Panc1 (cell line): ENCODE measurements at regions not wholly inside any gene's neighbourhood (a gene's known extent, or its start where the extent isn't known, plus 50 kb on each side); places are given as distances from the start of the nearest gene placed in this dataset.

Source experiments
- ATAC-seq: fragments of 200-7000 bp; cut with Tn5 transposase; 2 replicates; pipeline ENCODE4 v1.9.1; 2020; ENCODE audit warnings: mild to moderate bottlenecking, moderate library complexity
- BruUV-seq: library from RNA; stranded (reverse); fragments of 400-500 nt; replicated peaks from 2 replicates; lab custom pipeline; 2021; lab: Mats Ljungman, UMichigan
- CTCF ChIA-PET: fragments of 300-600 bp; sonication (Branson Sonifier 250); formaldehyde crosslinking; loops from one replicate; lab custom pipeline; 2022; ENCODE audit warnings: antibody characterized with exemption; lab: Charles Lee
- POLR2A ChIA-PET: fragments of 300-600 bp; sonication (Branson Sonifier 250); formaldehyde crosslinking; loops from one replicate; lab custom pipeline; 2022; ENCODE audit warnings: antibody characterized with exemption; lab: Charles Lee
- DNase-seq: peaks from one replicate; pipeline ENCODE4 v3.0.0-alpha.2; 2010; ENCODE audit warnings: low read depth, low spot score
- H3K27ac ChIP-seq: 2 replicates; pipeline ENCODE4 v1.5.1; 2011; ENCODE audit warnings: mild to moderate bottlenecking, low read length, inconsistent platforms
- H3K27me3 ChIP-seq: fragments of 200-500 bp; sonication (Bioruptor generic); 2 replicates; pipeline ENCODE4 v1.6.0; 2014; ENCODE audit warnings: low read length, inconsistent platforms; ENCODE audit not compliant: control insufficient read depth, insufficient read depth
- H3K36me3 ChIP-seq: fragments of 200-500 bp; sonication (Bioruptor generic); 2 replicates; pipeline ENCODE4 v1.5.1; 2014; ENCODE audit warnings: inconsistent platforms, mild to moderate bottlenecking, low read length, moderate library complexity; ENCODE audit not compliant: control insufficient read depth, insufficient read depth
- H3K4me1 ChIP-seq: 2 replicates; pipeline ENCODE4 v1.5.1; 2011; ENCODE audit warnings: inconsistent platforms, mild to moderate bottlenecking, low read length, moderate library complexity; ENCODE audit not compliant: control insufficient read depth, insufficient read depth
- H3K4me3 ChIP-seq, 2 experiments: 2 replicates each; pipeline ENCODE4 v1.5.1; 2011 to 2012; ENCODE audit warnings: low read depth in 2 of 2, low read length in 2 of 2, mild to moderate bottlenecking in 2 of 2, inconsistent platforms in 1 of 2, moderate library complexity in 1 of 2
- H3K9me3 ChIP-seq: fragments of 200-500 bp; sonication (Bioruptor generic); 2 replicates; pipeline ENCODE4 v1.5.1; 2014; ENCODE audit warnings: low read depth, mild to moderate bottlenecking, inconsistent platforms, low read length, moderate library complexity; ENCODE audit not compliant: control insufficient read depth, insufficient read depth
- POLR2AphosphoS5 ChIP-seq: IDR thresholded peaks from 2 replicates; pipeline ENCODE4 v1.6.1; 2012; ENCODE audit warnings: mild to moderate bottlenecking, low read depth, low read length, moderate library complexity
- SIN3A ChIP-seq: IDR thresholded peaks from 2 replicates; pipeline ENCODE4 v1.6.1; 2012; ENCODE audit warnings: low read depth, mild to moderate bottlenecking, low read length, moderate library complexity, borderline replicate concordance; ENCODE audit not compliant: insufficient read depth
- TCF7L2 ChIP-seq: IDR thresholded peaks from 2 replicates; pipeline ENCODE4 v1.6.1; 2011; ENCODE audit warnings: mild to moderate bottlenecking, low read depth, low read length, inconsistent platforms
- in situ Hi-C: cut with HindIII; loops from 2 replicates; pipeline ENCODE4 v1.10.0; 2016; ENCODE audit warnings: low sequenced_read_pairs, low pct_unique_long_range_greater_than_20kb
- intact Hi-C: fragments of 100-400 bp; cut with micrococcal nuclease; formaldehyde crosslinking; loops from one replicate; pipeline ENCODE4 v1.10.0; 2022; ENCODE audit not compliant: unreplicated experiment
- TF ChIP-seq, protein P1 (sequence below), 2 experiments: IDR thresholded peaks; 2 replicates each; pipeline ENCODE4 v1.6.1; 2011 to 2012; ENCODE audit warnings: low read depth in 2 of 2, control low read depth in 1 of 2, low read length in 1 of 2, mild to moderate bottlenecking in 1 of 2, moderate library complexity in 1 of 2; ENCODE audit not compliant: insufficient read depth in 1 of 2
- TF ChIP-seq, protein P2 (sequence below): fragments of 450-650 bp; IDR thresholded peaks from 2 replicates; pipeline ENCODE4 v1.5.1; 2017; ENCODE audit warnings: mild to moderate bottlenecking

DNA sequence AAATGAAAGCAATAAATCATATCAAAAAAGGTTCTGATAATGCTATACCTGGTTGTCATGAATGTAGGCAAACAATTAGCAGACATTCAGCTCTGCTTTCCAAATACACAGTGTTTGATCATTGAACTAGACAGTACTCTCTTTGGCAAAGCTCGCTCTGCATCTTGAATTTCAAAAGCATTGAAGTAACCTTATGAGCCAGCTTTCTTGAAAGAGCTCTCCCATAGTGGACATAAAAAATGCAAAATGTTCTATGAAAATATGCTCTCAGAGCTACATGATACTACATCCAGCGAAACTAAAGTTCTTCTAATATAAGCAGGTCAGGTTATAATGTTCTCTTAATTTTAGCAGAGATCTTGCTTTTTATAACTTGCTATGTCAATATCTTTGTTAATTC, 533.4 kb downstream of the CSNK1G3 start:
- POLR2A ChIA-PET: no interaction called here
- in situ Hi-C loops: no loop called here
- intact Hi-C loops: no loop called here
- Histone ChIP-seq H3K4me1 (no peaks in the 10 kb centered on the region; the same call in 1 of the 2 replicates), H3K4me3 (no peak overlapping the region), H3K27me3 (no peaks in the 10 kb centered on the region), H3K27ac (peak overlapping the region; percentile 29; the same call in 1 of the 2 replicates), H3K36me3 (no peaks in the 10 kb centered on the region), H3K9me3 (peaks cover 8% of the 10 kb centered on the region; the same call in 1 of the 2 replicates)
- no peak for DNase-seq
- no TSS peak for BruUV-seq
- TF ChIP-seq SIN3A: no peak
- TF ChIP-seq POLR2AphosphoS5: no peak
- TF ChIP-seq TCF7L2: no peak
- no peak for ATAC-seq
- CTCF ChIA-PET: no interaction called here

DNA sequence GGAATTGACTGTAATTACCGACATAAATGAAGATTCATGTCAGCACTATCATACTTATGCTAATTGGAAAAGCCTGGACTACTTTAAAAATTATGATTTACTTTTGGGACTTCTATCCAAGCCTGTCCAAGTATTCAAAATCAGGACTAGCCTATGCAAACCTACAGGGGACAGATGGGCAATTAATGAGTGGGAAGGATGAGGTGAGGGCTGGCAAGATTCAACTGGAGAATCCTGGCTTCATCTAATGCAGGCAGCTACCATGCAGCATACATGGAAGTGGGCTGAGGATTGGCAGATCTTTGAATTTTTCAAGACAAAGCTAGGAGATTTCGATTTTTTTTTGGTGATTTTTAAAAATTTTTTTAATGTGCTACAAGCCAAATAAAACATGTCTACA, 532.6 kb downstream of the CSNK1G3 start:
- TF ChIP-seq SIN3A: no peak
- TF ChIP-seq, protein P1, sequence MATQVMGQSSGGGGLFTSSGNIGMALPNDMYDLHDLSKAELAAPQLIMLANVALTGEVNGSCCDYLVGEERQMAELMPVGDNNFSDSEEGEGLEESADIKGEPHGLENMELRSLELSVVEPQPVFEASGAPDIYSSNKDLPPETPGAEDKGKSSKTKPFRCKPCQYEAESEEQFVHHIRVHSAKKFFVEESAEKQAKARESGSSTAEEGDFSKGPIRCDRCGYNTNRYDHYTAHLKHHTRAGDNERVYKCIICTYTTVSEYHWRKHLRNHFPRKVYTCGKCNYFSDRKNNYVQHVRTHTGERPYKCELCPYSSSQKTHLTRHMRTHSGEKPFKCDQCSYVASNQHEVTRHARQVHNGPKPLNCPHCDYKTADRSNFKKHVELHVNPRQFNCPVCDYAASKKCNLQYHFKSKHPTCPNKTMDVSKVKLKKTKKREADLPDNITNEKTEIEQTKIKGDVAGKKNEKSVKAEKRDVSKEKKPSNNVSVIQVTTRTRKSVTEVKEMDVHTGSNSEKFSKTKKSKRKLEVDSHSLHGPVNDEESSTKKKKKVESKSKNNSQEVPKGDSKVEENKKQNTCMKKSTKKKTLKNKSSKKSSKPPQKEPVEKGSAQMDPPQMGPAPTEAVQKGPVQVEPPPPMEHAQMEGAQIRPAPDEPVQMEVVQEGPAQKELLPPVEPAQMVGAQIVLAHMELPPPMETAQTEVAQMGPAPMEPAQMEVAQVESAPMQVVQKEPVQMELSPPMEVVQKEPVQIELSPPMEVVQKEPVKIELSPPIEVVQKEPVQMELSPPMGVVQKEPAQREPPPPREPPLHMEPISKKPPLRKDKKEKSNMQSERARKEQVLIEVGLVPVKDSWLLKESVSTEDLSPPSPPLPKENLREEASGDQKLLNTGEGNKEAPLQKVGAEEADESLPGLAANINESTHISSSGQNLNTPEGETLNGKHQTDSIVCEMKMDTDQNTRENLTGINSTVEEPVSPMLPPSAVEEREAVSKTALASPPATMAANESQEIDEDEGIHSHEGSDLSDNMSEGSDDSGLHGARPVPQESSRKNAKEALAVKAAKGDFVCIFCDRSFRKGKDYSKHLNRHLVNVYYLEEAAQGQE (IDR thresholded peaks at IDR 0.05; ENCODE audit: insufficient read depth in 1 of 2, low read depth in 2 of 2, low read length in 1 of 2): no peak
- TF ChIP-seq TCF7L2: no peak
- in situ Hi-C loops (no loop called here), intact Hi-C loops (no loop called here)
- DNase-seq (no peak), ATAC-seq (no peak)
- Histone ChIP-seq H3K27me3 (no peaks in the 10 kb centered on the region), H3K9me3 (peaks cover 10% of the 10 kb centered on the region; the same call in 1 of the 2 replicates), H3K27ac (no peak overlapping the region), H3K4me3 (no peak overlapping the region), H3K36me3 (no peaks in the 10 kb centered on the region), H3K4me1 (no peaks in the 10 kb centered on the region; the same call in 1 of the 2 replicates)
- ChIA-PET POLR2A (no interaction called here), CTCF (no interaction called here)
- BruUV-seq: no TSS peak

DNA sequence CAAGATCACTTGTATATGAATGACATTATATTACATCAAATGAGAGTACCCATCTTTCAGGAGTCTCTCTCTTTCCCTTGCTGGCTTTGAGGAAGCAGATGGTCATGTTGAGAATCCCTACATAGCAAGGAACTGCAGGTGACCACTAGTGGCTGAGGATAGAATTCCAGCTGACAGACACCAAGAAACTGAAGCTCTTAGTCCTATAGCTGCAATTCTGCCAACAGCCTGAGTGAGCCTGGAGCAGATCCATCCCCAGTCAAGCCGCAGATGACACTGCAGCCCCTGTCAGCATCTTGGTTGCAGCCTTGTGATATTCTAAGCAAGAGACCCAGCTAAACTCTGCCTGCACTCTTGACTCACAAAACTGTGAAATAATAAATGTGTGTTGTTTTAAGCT, 531.5 kb downstream of the CSNK1G3 start:
- POLR2A ChIA-PET: interaction anchor here (0.7 kb wide), 1 partner anchor 124 kb away, joined by 3 read pairs; no protein-coding TSS in a partner anchor
- CTCF ChIA-PET: interaction anchor here (0.7 kb wide), 1 partner anchor 11 kb away, joined by 3 read pairs; no protein-coding TSS in a partner anchor
- TF ChIP-seq POLR2AphosphoS5 (no peak), SIN3A (no peak), TCF7L2 (no peak)
- TF ChIP-seq, protein P1 (IDR thresholded peaks at IDR 0.05; ENCODE audit: insufficient read depth in 1 of 2, low read depth in 2 of 2, low read length in 1 of 2): no peak
- TF ChIP-seq, protein P2, sequence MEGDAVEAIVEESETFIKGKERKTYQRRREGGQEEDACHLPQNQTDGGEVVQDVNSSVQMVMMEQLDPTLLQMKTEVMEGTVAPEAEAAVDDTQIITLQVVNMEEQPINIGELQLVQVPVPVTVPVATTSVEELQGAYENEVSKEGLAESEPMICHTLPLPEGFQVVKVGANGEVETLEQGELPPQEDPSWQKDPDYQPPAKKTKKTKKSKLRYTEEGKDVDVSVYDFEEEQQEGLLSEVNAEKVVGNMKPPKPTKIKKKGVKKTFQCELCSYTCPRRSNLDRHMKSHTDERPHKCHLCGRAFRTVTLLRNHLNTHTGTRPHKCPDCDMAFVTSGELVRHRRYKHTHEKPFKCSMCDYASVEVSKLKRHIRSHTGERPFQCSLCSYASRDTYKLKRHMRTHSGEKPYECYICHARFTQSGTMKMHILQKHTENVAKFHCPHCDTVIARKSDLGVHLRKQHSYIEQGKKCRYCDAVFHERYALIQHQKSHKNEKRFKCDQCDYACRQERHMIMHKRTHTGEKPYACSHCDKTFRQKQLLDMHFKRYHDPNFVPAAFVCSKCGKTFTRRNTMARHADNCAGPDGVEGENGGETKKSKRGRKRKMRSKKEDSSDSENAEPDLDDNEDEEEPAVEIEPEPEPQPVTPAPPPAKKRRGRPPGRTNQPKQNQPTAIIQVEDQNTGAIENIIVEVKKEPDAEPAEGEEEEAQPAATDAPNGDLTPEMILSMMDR: peak; percentile 24; the same call in 1 of the 2 replicates
- no peak overlapping the region for H3K27ac ChIP-seq
- no peaks in the 10 kb centered on the region for H3K27me3 ChIP-seq
- intact Hi-C loops: no loop called here
- in situ Hi-C loops: no loop called here
- H3K4me3 ChIP-seq: no peak overlapping the region
- ATAC-seq (0 out of 2 replicates have a peak, but pooled peaks have one; percentile 58), DNase-seq (no peak)
- no peaks in the 10 kb centered on the region; the same call in 1 of the 2 replicates for H3K4me1 ChIP-seq
- no TSS peak for BruUV-seq
- no peaks in the 10 kb centered on the region for H3K36me3 ChIP-seq
- peaks cover 11% of the 10 kb centered on the region; the same call in 1 of the 2 replicates for H3K9me3 ChIP-seq
